ENCODE measurements at regions not wholly inside any gene's neighbourhood (a gene's known extent, or its start where the extent isn't known, plus 50 kb on each side); places are given as distances from the start of the nearest gene placed in this dataset.

- intact Hi-C loops (cut with DNase I): no loop called here
- DNase-seq (ENCODE audit: low spot score): no peak
Observed at GRCh38 chr1:56216218-56216617, 363.1 kb downstream of the PLPP3 start.

- no peak for DNase-seq (ENCODE audit: low spot score)
- intact Hi-C loops (cut with DNase I): no loop called here
Observed at GRCh38 chr1:56215771-56216170, 363.6 kb downstream of the PLPP3 start.

GRCh38 chr1:56215086-56215485 lies 364.3 kb downstream of the PLPP3 start:
- no peak for DNase-seq (ENCODE audit: low spot score)
- intact Hi-C loops (cut with DNase I): no loop called here

- DNase-seq (ENCODE audit: low spot score): no peak
- intact Hi-C loops (cut with DNase I): no loop called here
Observed at GRCh38 chr1:56213068-56213467, 366.3 kb downstream of the PLPP3 start.

- DNase-seq (ENCODE audit: low spot score): no peak
- intact Hi-C loops (cut with DNase I): no loop called here
Observed at GRCh38 chr1:56212143-56212542, 367.2 kb downstream of the PLPP3 start.

GRCh38 chr1:56206391-56206790 lies 373.0 kb downstream of the PLPP3 start:
- DNase-seq (ENCODE audit: low spot score): no peak
- intact Hi-C loops (cut with DNase I): no loop called here

GRCh38 chr1:56204206-56204605 lies 375.2 kb downstream of the PLPP3 start:
- no peak for DNase-seq (ENCODE audit: low spot score)
- intact Hi-C loops (cut with DNase I): no loop called here

GRCh38 chr1:56202796-56203492 lies 376.4 kb downstream of the PLPP3 start:
- intact Hi-C loops (cut with DNase I): no loop called here
- DNase-seq (ENCODE audit: low spot score): no peak

- no peak for DNase-seq (ENCODE audit: low spot score)
- intact Hi-C loops (cut with DNase I): no loop called here
Observed at GRCh38 chr1:56202186-56202585, 377.2 kb downstream of the PLPP3 start.

- intact Hi-C loops (cut with DNase I): no loop called here
Observed at GRCh38 chr1:56200896-56201295, 378.5 kb downstream of the PLPP3 start.

GRCh38 chr1:56200442-56200841 lies 378.9 kb downstream of the PLPP3 start:
- intact Hi-C loops (cut with DNase I): no loop called here
- DNase-seq (ENCODE audit: low spot score): no peak

More at GRCh38 chr1:56200896-56201295, 378.5 kb downstream of the PLPP3 start:
- DNase-seq (ENCODE audit: low spot score): no peak

GRCh38 chr1:56199956-56200355 lies 379.4 kb downstream of the PLPP3 start:
- DNase-seq (ENCODE audit: low spot score): no peak
- intact Hi-C loops (cut with DNase I): loop anchor here (5.0 kb wide), 2 partner anchors 87 to 212 kb away; no protein-coding TSS in a partner anchor

- no peak for DNase-seq (ENCODE audit: low spot score)
- intact Hi-C loops (cut with DNase I): loop anchor here (5.0 kb wide), 2 partner anchors 88 to 213 kb away; no protein-coding TSS in a partner anchor
Observed at GRCh38 chr1:56199061-56199460, 380.3 kb downstream of the PLPP3 start.

GRCh38 chr1:56197946-56198345 lies 381.4 kb downstream of the PLPP3 start:
- no peak for DNase-seq (ENCODE audit: low spot score)
- intact Hi-C loops (cut with DNase I): loop anchor here (5.0 kb wide), 2 partner anchors 89 to 214 kb away; no protein-coding TSS in a partner anchor

- DNase-seq (ENCODE audit: low spot score): no peak
- intact Hi-C loops (cut with DNase I): loop anchor here (5.0 kb wide), 2 partner anchors 90 to 215 kb away; no protein-coding TSS in a partner anchor
Observed at GRCh38 chr1:56196839-56197238, 382.5 kb downstream of the PLPP3 start.

- intact Hi-C loops (cut with DNase I): loop anchor here (5.0 kb wide), 4 partner anchors 92 to 382 kb away; partner anchors contain the start of gene PLPP3
- no peak for DNase-seq (ENCODE audit: low spot score)
Observed at GRCh38 chr1:56194701-56195300, 384.6 kb downstream of the PLPP3 start.

GRCh38 chr1:56193656-56194055 lies 385.7 kb downstream of the PLPP3 start:
- intact Hi-C loops (cut with DNase I): loop anchor here (5.0 kb wide), 2 partner anchors 199 to 384 kb away; partner anchors contain the start of gene PLPP3
- no peak for DNase-seq (ENCODE audit: low spot score)

- no peak for DNase-seq (ENCODE audit: low spot score)
- intact Hi-C loops (cut with DNase I): loop anchor here (5.0 kb wide), 2 partner anchors 201 to 386 kb away; partner anchors contain the start of gene PLPP3
Observed at GRCh38 chr1:56191369-56191768, 388.0 kb downstream of the PLPP3 start.

GRCh38 chr1:56190806-56191365 lies 388.5 kb downstream of the PLPP3 start:
- intact Hi-C loops (cut with DNase I): loop anchor here (5.0 kb wide), 2 partner anchors 201 to 386 kb away; partner anchors contain the start of gene PLPP3
- no peak for DNase-seq (ENCODE audit: low spot score)

Data from cardiac septum (tissue), 1 donor.